BLaER1 (cell line): ENCODE measurements at regions not wholly inside any gene's neighbourhood (a gene's known extent, or its start where the extent isn't known, plus 50 kb on each side); places are given as distances from the start of the nearest gene placed in this dataset.

Experiments used
- H3K27ac ChIP-seq: shearing (Covaris generic); formaldehyde crosslinking; 2 replicates; pipeline ENCODE4 v1.8.1; 2022
- H3K27me3 ChIP-seq: shearing (Covaris generic); formaldehyde crosslinking; 2 replicates; pipeline ENCODE4 v1.8.1; 2022
- H3K36me3 ChIP-seq: shearing (Covaris generic); formaldehyde crosslinking; 2 replicates; pipeline ENCODE4 v1.8.1; 2022
- H3K4me1 ChIP-seq: shearing (Covaris generic); formaldehyde crosslinking; 2 replicates; pipeline ENCODE4 v1.8.1; 2022
- H3K4me2 ChIP-seq: shearing (Covaris generic); formaldehyde crosslinking; 2 replicates; pipeline ENCODE4 v1.8.1; 2022
- H3K4me3 ChIP-seq: shearing (Covaris generic); formaldehyde crosslinking; 2 replicates; pipeline ENCODE4 v1.8.1; 2022
- H3K9ac ChIP-seq: shearing (Covaris generic); formaldehyde crosslinking; 2 replicates; pipeline ENCODE4 v1.8.1; 2022
- H3K9me3 ChIP-seq: shearing (Covaris generic); formaldehyde crosslinking; 2 replicates; pipeline ENCODE4 v1.8.1; 2022
- H4K20me1 ChIP-seq: shearing (Covaris generic); formaldehyde crosslinking; 2 replicates; pipeline ENCODE4 v1.8.1; 2022
- Cebpa-rat ChIP-seq: shearing (Covaris generic); IDR thresholded peaks from 2 replicates; pipeline ENCODE4 v1.8.1; 2022

GRCh38 chr17:72506773-72507172 lies 386.0 kb downstream of the SOX9 start:
- no peak overlapping the region for H3K4me3 ChIP-seq
- H3K27me3 ChIP-seq, result 0 out of 2 replicates have a peak, but pooled peaks cover under 1% of the 10 kb centered on the region
- TF ChIP-seq Cebpa-rat, result no peak
- peaks cover 26% of the 10 kb centered on the region for H3K4me1 ChIP-seq
- H3K9ac ChIP-seq, result no peak overlapping the region
- no peak overlapping the region for H3K4me2 ChIP-seq
- no peaks in the 10 kb centered on the region for H4K20me1 ChIP-seq
- H3K9me3 ChIP-seq, result no peaks in the 10 kb centered on the region
- H3K27ac ChIP-seq, result no peak overlapping the region
- H3K36me3 ChIP-seq, result no peaks in the 10 kb centered on the region

- no peak overlapping the region for H3K27ac ChIP-seq
- H3K4me2 ChIP-seq, result no peak overlapping the region
- H4K20me1 ChIP-seq, result no peaks in the 10 kb centered on the region
- no peak overlapping the region for H3K9ac ChIP-seq
- peaks cover 4% of the 10 kb centered on the region; the same call in 1 of the 2 replicates for H3K27me3 ChIP-seq
- no peak overlapping the region for H3K4me3 ChIP-seq
- H3K9me3 ChIP-seq, result no peaks in the 10 kb centered on the region
- no peak for TF ChIP-seq Cebpa-rat
- H3K4me1 ChIP-seq, result peaks cover 32% of the 10 kb centered on the region
- H3K36me3 ChIP-seq, result no peaks in the 10 kb centered on the region
Observed at GRCh38 chr17:72507370-72507769, 386.6 kb downstream of the SOX9 start.

- Histone ChIP-seq H3K4me1 (peaks cover 63% of the 10 kb centered on the region), H3K27ac (no peak overlapping the region), H3K27me3 (peaks cover 4% of the 10 kb centered on the region; the same call in 1 of the 2 replicates), H3K9me3 (no peaks in the 10 kb centered on the region), H4K20me1 (peaks cover 6% of the 10 kb centered on the region), H3K9ac (no peak overlapping the region), H3K36me3 (no peaks in the 10 kb centered on the region), H3K4me2 (peak overlapping the region; percentile 82), H3K4me3 (no peak overlapping the region)
- TF ChIP-seq Cebpa-rat, result no peak
Observed at GRCh38 chr17:72510351-72511016, 389.7 kb downstream of the SOX9 start.

GRCh38 chr17:72511242-72511641 lies 390.4 kb downstream of the SOX9 start:
- H3K4me3 ChIP-seq, result no peak overlapping the region
- H3K4me1 ChIP-seq, result peaks cover 71% of the 10 kb centered on the region
- no peak overlapping the region for H3K9ac ChIP-seq
- H3K27ac ChIP-seq, result no peak overlapping the region
- no peaks in the 10 kb centered on the region for H3K36me3 ChIP-seq
- no peaks in the 10 kb centered on the region for H3K9me3 ChIP-seq
- H3K4me2 ChIP-seq, result peak overlapping the region; percentile 82
- H3K27me3 ChIP-seq, result peaks cover 4% of the 10 kb centered on the region; the same call in 1 of the 2 replicates
- H4K20me1 ChIP-seq, result peaks cover 6% of the 10 kb centered on the region
- TF ChIP-seq Cebpa-rat, result no peak

- H3K4me2 ChIP-seq, result peak overlapping the region; percentile 82
- peaks cover 4% of the 10 kb centered on the region; the same call in 1 of the 2 replicates for H3K27me3 ChIP-seq
- no peaks in the 10 kb centered on the region for H3K36me3 ChIP-seq
- peaks cover 77% of the 10 kb centered on the region for H3K4me1 ChIP-seq
- no peak overlapping the region for H3K27ac ChIP-seq
- H3K9me3 ChIP-seq, result no peaks in the 10 kb centered on the region
- no peak for TF ChIP-seq Cebpa-rat
- H3K4me3 ChIP-seq, result no peak overlapping the region
- no peak overlapping the region for H3K9ac ChIP-seq
- H4K20me1 ChIP-seq, result peaks cover 6% of the 10 kb centered on the region
Observed at GRCh38 chr17:72511874-72512273, 391.1 kb downstream of the SOX9 start.

- H3K9ac ChIP-seq, result no peak overlapping the region
- H3K4me3 ChIP-seq, result no peak overlapping the region
- peaks cover 87% of the 10 kb centered on the region for H3K4me1 ChIP-seq
- H3K9me3 ChIP-seq, result no peaks in the 10 kb centered on the region
- TF ChIP-seq Cebpa-rat, result no peak
- H3K4me2 ChIP-seq, result peak overlapping the region; percentile 82
- no peak overlapping the region for H3K27ac ChIP-seq
- H3K27me3 ChIP-seq, result peaks cover 4% of the 10 kb centered on the region; the same call in 1 of the 2 replicates
- H3K36me3 ChIP-seq, result no peaks in the 10 kb centered on the region
- peaks cover 6% of the 10 kb centered on the region for H4K20me1 ChIP-seq
Observed at GRCh38 chr17:72512649-72513556, 392.1 kb downstream of the SOX9 start.

GRCh38 chr17:72514321-72514861 lies 393.6 kb downstream of the SOX9 start:
- no peak overlapping the region for H3K27ac ChIP-seq
- no peaks in the 10 kb centered on the region for H3K36me3 ChIP-seq
- H4K20me1 ChIP-seq, result peaks cover 6% of the 10 kb centered on the region
- H3K4me1 ChIP-seq, result peaks cover 100% of the 10 kb centered on the region
- TF ChIP-seq Cebpa-rat, result no peak
- H3K4me3 ChIP-seq, result no peak overlapping the region
- H3K9me3 ChIP-seq, result no peaks in the 10 kb centered on the region
- peaks cover 4% of the 10 kb centered on the region; the same call in 1 of the 2 replicates for H3K27me3 ChIP-seq
- H3K9ac ChIP-seq, result no peak overlapping the region
- peak overlapping the region; percentile 82 for H3K4me2 ChIP-seq

- H4K20me1 ChIP-seq, result peaks cover 6% of the 10 kb centered on the region
- no peak for TF ChIP-seq Cebpa-rat
- H3K27me3 ChIP-seq, result peaks cover 4% of the 10 kb centered on the region; the same call in 1 of the 2 replicates
- no peak overlapping the region for H3K27ac ChIP-seq
- H3K9me3 ChIP-seq, result no peaks in the 10 kb centered on the region
- H3K4me1 ChIP-seq, result peaks cover 97% of the 10 kb centered on the region
- no peaks in the 10 kb centered on the region for H3K36me3 ChIP-seq
- H3K4me2 ChIP-seq, result peak overlapping the region; percentile 82
- H3K9ac ChIP-seq, result no peak overlapping the region
- no peak overlapping the region for H3K4me3 ChIP-seq
Observed at GRCh38 chr17:72514891-72515290, 394.1 kb downstream of the SOX9 start.

GRCh38 chr17:72515291-72516065 lies 394.7 kb downstream of the SOX9 start:
- no peak overlapping the region for H3K9ac ChIP-seq
- no peaks in the 10 kb centered on the region for H3K36me3 ChIP-seq
- H3K27me3 ChIP-seq, result peaks cover 4% of the 10 kb centered on the region; the same call in 1 of the 2 replicates
- no peaks in the 10 kb centered on the region for H3K9me3 ChIP-seq
- peaks cover 97% of the 10 kb centered on the region for H3K4me1 ChIP-seq
- H3K27ac ChIP-seq, result no peak overlapping the region
- TF ChIP-seq Cebpa-rat, result no peak
- peak overlapping the region; percentile 82 for H3K4me2 ChIP-seq
- H3K4me3 ChIP-seq, result no peak overlapping the region
- peaks cover 6% of the 10 kb centered on the region for H4K20me1 ChIP-seq
